ENCODE measurements at regions not wholly inside any gene's neighbourhood (a gene's known extent, or its start where the extent isn't known, plus 50 kb on each side); places are given as distances from the start of the nearest gene placed in this dataset.

- DNase-seq: no peak
Observed at GRCh38 chr12:24721191-24721590, 227.7 kb downstream of the BCAT1 start.

GRCh38 chr12:24719293-24719721 is 229.6 kb downstream of the BCAT1 start:
- peak; percentile 65 for DNase-seq

GRCh38 chr12:24718617-24719016 is 230.3 kb downstream of the BCAT1 start:
- DNase-seq: no peak

- DNase-seq: no peak
Observed at GRCh38 chr12:24714237-24714636, 234.7 kb downstream of the BCAT1 start.

GRCh38 chr12:24711056-24712008 is 237.6 kb downstream of the BCAT1 start:
- no peak for DNase-seq

GRCh38 chr12:24709216-24709615 is 239.7 kb downstream of the BCAT1 start:
- no peak for DNase-seq

GRCh38 chr12:24708718-24709117 is 240.2 kb downstream of the BCAT1 start:
- no peak for DNase-seq

- DNase-seq: no peak
Observed at GRCh38 chr12:24708043-24708442, 240.9 kb downstream of the BCAT1 start.

- no peak for DNase-seq
Observed at GRCh38 chr12:24707334-24707733, 241.6 kb downstream of the BCAT1 start.

- DNase-seq: no peak
Observed at GRCh38 chr12:24705741-24706358, 243.1 kb downstream of the BCAT1 start.

- DNase-seq: no peak
Observed at GRCh38 chr12:24705216-24705615, 243.7 kb downstream of the BCAT1 start.

GRCh38 chr12:24701343-24701742 is 247.6 kb downstream of the BCAT1 start:
- no peak for DNase-seq

GRCh38 chr12:24698972-24699371 is 249.9 kb downstream of the BCAT1 start:
- no peak for DNase-seq

- no peak for DNase-seq
Observed at GRCh38 chr12:24697769-24698168, 251.1 kb downstream of the BCAT1 start.

GRCh38 chr12:24697295-24697694 is 251.6 kb downstream of the BCAT1 start:
- peak; percentile 97 for DNase-seq

GRCh38 chr12:24696800-24697199 is 252.1 kb downstream of the BCAT1 start:
- DNase-seq: no peak

GRCh38 chr12:24695657-24696329 is 253.1 kb downstream of the BCAT1 start:
- no peak for DNase-seq

- no peak for DNase-seq
Observed at GRCh38 chr12:24695103-24695502, 253.8 kb downstream of the BCAT1 start.

- no peak for DNase-seq
Observed at GRCh38 chr12:24688601-24689000, 260.3 kb downstream of the BCAT1 start.

- no peak for DNase-seq
Observed at GRCh38 chr12:24681570-24681969, 267.3 kb downstream of the BCAT1 start.

GRCh38 chr12:24679126-24679525 is 269.8 kb downstream of the BCAT1 start:
- DNase-seq: no peak

- DNase-seq: no peak
Observed at GRCh38 chr12:24678436-24678835, 270.5 kb downstream of the BCAT1 start.

GRCh38 chr12:24668563-24668962 is 280.3 kb downstream of the BCAT1 start:
- DNase-seq: no peak
